SK-N-SH (cell line): ENCODE measurements at regions not wholly inside any gene's neighbourhood (a gene's known extent, or its start where the extent isn't known, plus 50 kb on each side); places are given as distances from the start of the nearest gene placed in this dataset.
"Not testable (repeated sequence)": the region's sequence is repeated elsewhere in the genome, so short reads cannot be mapped to it uniquely, and the experiment has no call there.

ENCODE experiments used
- CTCF ChIA-PET: fragments of 300-600, 350-600 bp; formaldehyde crosslinking; extraction: SDS; loops from one replicate; lab custom pipeline; 2021; lab: Yijun Ruan, JAX
- POLR2A ChIA-PET: fragments of 350-600 bp; sonication (Branson Sonifier 250); formaldehyde crosslinking; extraction: SDS; loops from one replicate; lab custom pipeline; 2020; ENCODE audit warnings: antibody characterized with exemption, inconsistent platforms; lab: Yijun Ruan, JAX
- DNase-seq: peaks from one replicate; pipeline ENCODE4 v3.0.0; 2012
- H2AFZ ChIP-seq: fragments of 200-600 bp; sonication (generic); 2 replicates; pipeline ENCODE4 v1.8.1; 2016; ENCODE audit warnings: antibody characterized with exemption, mild to moderate bottlenecking, low read depth
- H3F3A ChIP-seq: fragments of 200-600 bp; sonication (generic); replicated peaks from 2 replicates; pipeline ENCODE3; 2016; ENCODE audit warnings: antibody characterized with exemption, mild to moderate bottlenecking; ENCODE audit not compliant: insufficient read depth
- H3K27ac ChIP-seq, 2 experiments: fragments of 200-500 bp in 1 of 2; fragments of 200-600 bp in 1 of 2; sonication (Bioruptor generic) in 1 of 2; sonication (generic), shearing (Covaris generic) in 1 of 2; 2 replicates each; pipeline versions ENCODE4 v1.5.1 to v1.6.1; 2014 to 2016; ENCODE audit warnings: low read depth in 2 of 2, inconsistent platforms in 1 of 2, low read length in 1 of 2, mild to moderate bottlenecking in 1 of 2, mixed read lengths in 1 of 2
- H3K27me3 ChIP-seq: fragments of 200-600 bp; sonication (generic), shearing (Covaris generic); 2 replicates; pipeline ENCODE4 v1.6.1; 2016; ENCODE audit warnings: mixed run types; ENCODE audit not compliant: insufficient read depth
- H3K36me3 ChIP-seq, 2 experiments: fragments of 200-500 bp in 1 of 2; fragments of 200-600 bp in 1 of 2; sonication (Bioruptor generic) in 1 of 2; sonication (generic) in 1 of 2; replicated peaks in 1 of 2; 2 replicates each; pipeline versions ENCODE3 to v1.5.1; 2014 to 2016; ENCODE audit warnings: low read length in 1 of 2, mild to moderate bottlenecking in 1 of 2; ENCODE audit not compliant: insufficient read depth in 2 of 2, control insufficient read depth in 1 of 2
- H3K4me1 ChIP-seq, 2 experiments: fragments of 200-500 bp in 1 of 2; fragments of 200-600 bp in 1 of 2; sonication (Bioruptor generic) in 1 of 2; sonication (generic), shearing (Covaris generic) in 1 of 2; 2 replicates each; pipeline versions ENCODE4 v1.5.1 to v1.6.1; 2014 to 2016; ENCODE audit warnings: low read depth in 1 of 2, low read length in 1 of 2, mixed run types in 1 of 2; ENCODE audit not compliant: insufficient read depth in 2 of 2, control insufficient read depth in 1 of 2
- H3K4me2 ChIP-seq: fragments of 200-600 bp; sonication (generic), shearing (Covaris generic); 2 replicates; pipeline ENCODE4 v1.6.1; 2017; ENCODE audit warnings: mixed run types
- H3K4me3 ChIP-seq, 2 experiments: fragments of 200-500 bp in 1 of 2; fragments of 200-600 bp in 1 of 2; sonication (Bioruptor generic) in 1 of 2; sonication (generic), shearing (Covaris generic) in 1 of 2; 2 replicates each; pipeline versions ENCODE4 v1.5.1 to v1.8.1; 2014 to 2016; ENCODE audit warnings: low read depth in 2 of 2, inconsistent platforms in 1 of 2, low read length in 1 of 2, mild to moderate bottlenecking in 1 of 2, mixed read lengths in 1 of 2, moderate library complexity in 1 of 2
- H3K79me2 ChIP-seq: fragments of 200-600 bp; sonication (generic); 2 replicates; pipeline ENCODE4 v1.8.1; 2017; ENCODE audit warnings: mild to moderate bottlenecking; ENCODE audit not compliant: insufficient read depth
- H3K9ac ChIP-seq: fragments of 200-600 bp; sonication (generic); 2 replicates; pipeline ENCODE4 v1.6.1; 2017; ENCODE audit warnings: mixed run types
- H3K9me2 ChIP-seq: fragments of 200-600 bp; sonication (generic); 2 replicates; pipeline ENCODE4 v1.6.1; 2017; ENCODE audit warnings: mixed run types
- H3K9me3 ChIP-seq: fragments of 200-600 bp; sonication (generic); 2 replicates; pipeline ENCODE4 v1.6.1; 2017; ENCODE audit warnings: mixed run types, mild to moderate bottlenecking, moderate library complexity
- H4K20me1 ChIP-seq: fragments of 200-600 bp; sonication (generic); 2 replicates; pipeline ENCODE4 v1.6.1; 2017; ENCODE audit warnings: mild to moderate bottlenecking, mixed run types; ENCODE audit not compliant: insufficient read depth
- CHD2 ChIP-seq: fragments of 150-350 bp; IDR thresholded peaks from 2 replicates; pipeline ENCODE4 v1.6.1; 2018; ENCODE audit warnings: low read length; ENCODE audit not compliant: partially characterized antibody
- EP300 ChIP-seq, 2 experiments: IDR thresholded peaks; 2 replicates each; pipeline versions ENCODE4 v1.4.0 to v1.6.1; 2012; ENCODE audit warnings: borderline replicate concordance in 1 of 2, low read depth in 1 of 2, low read length in 1 of 2
- IRF3 ChIP-seq: fragments of 150-350 bp; IDR thresholded peaks from 2 replicates; pipeline ENCODE4 v1.6.1; 2016; ENCODE audit warnings: mild to moderate bottlenecking, low read depth, low read length
- JUND ChIP-seq: IDR thresholded peaks from 2 replicates; pipeline ENCODE4 v1.4.0; 2012
- MXI1 ChIP-seq: IDR thresholded peaks from 2 replicates; pipeline ENCODE4 v1.6.1; 2012; ENCODE audit warnings: mild to moderate bottlenecking, low read depth, low read length, improper control_type of control experiment
- TAF1 ChIP-seq: IDR thresholded peaks from 2 replicates; pipeline ENCODE4 v1.6.1; 2012; ENCODE audit warnings: low read depth, mild to moderate bottlenecking, low read length, moderate library complexity, borderline replicate concordance
- YY1 ChIP-seq: IDR thresholded peaks from 2 replicates; pipeline ENCODE4 v1.4.0; 2012; ENCODE audit warnings: low read depth, mild to moderate bottlenecking
- WGBS: methylation state at CpG from one replicate; pipeline ENCODE4 v1.1.6; 2017; ENCODE audit warnings: low lambda C conversion rate; 5-methylcytosine and 5-hydroxymethylcytosine counted together

GRCh38 chr3:11908981-11909698, 62.5 kb upstream of the TAMM41 start (continued):
- TF ChIP-seq MXI1 = no peak

GRCh38 chr3:11909726-11910125, 63.0 kb upstream of the TAMM41 start:
- Histone ChIP-seq H3F3A (no peaks in the 10 kb centered on the region), H3K79me2 (no peaks in the 10 kb centered on the region), H2AFZ (no peak overlapping the region), H3K27ac (no peak overlapping the region), H3K9me2 (no peaks in the 10 kb centered on the region), H3K9me3 (no peaks in the 10 kb centered on the region), H3K4me3 (no peak overlapping the region), H3K27me3 (no peaks in the 10 kb centered on the region), H3K4me2 (no peak overlapping the region), H4K20me1 (no peaks in the 10 kb centered on the region), H3K9ac (no peak overlapping the region), H3K4me1 (no peaks in the 10 kb centered on the region), H3K36me3 (no peaks in the 10 kb centered on the region)
- TF ChIP-seq EP300 (IDR thresholded peaks at IDR 0.05; ENCODE audit: borderline replicate concordance in 1 of 2, low read depth in 1 of 2, low read length in 1 of 2) = no peak
- TF ChIP-seq CHD2 = no peak
- no peak for TF ChIP-seq TAF1
- no peak for TF ChIP-seq YY1
- no peak for TF ChIP-seq JUND
- TF ChIP-seq IRF3 = no peak
- no peak for DNase-seq
- CTCF ChIA-PET = no interaction called here
- POLR2A ChIA-PET = no interaction called here
- WGBS = 61% methylated on average over 3 of the region's 4 CpGs

- POLR2A ChIA-PET, CTCF ChIA-PET: not testable (repeated sequence)
Measured at GRCh38 chr3:11910216-11910930, 63.7 kb upstream of the TAMM41 start.

More at GRCh38 chr3:11910216-11910930, 63.7 kb upstream of the TAMM41 start:
- H3K4me3 ChIP-seq, H3K9me2 ChIP-seq, H3K9me3 ChIP-seq, H3K27ac ChIP-seq, H3K4me2 ChIP-seq, H3K36me3 ChIP-seq, H3K9ac ChIP-seq, H3F3A ChIP-seq, H2AFZ ChIP-seq, H4K20me1 ChIP-seq, H3K27me3 ChIP-seq, H3K79me2 ChIP-seq, H3K4me1 ChIP-seq, DNase-seq: not testable (repeated sequence)
- 34% methylated on average over 5 of the region's 5 CpGs for WGBS
